ENCODE measurements at regions not wholly inside any gene's neighbourhood (a gene's known extent, or its start where the extent isn't known, plus 50 kb on each side); places are given as distances from the start of the nearest gene placed in this dataset.

DNA sequence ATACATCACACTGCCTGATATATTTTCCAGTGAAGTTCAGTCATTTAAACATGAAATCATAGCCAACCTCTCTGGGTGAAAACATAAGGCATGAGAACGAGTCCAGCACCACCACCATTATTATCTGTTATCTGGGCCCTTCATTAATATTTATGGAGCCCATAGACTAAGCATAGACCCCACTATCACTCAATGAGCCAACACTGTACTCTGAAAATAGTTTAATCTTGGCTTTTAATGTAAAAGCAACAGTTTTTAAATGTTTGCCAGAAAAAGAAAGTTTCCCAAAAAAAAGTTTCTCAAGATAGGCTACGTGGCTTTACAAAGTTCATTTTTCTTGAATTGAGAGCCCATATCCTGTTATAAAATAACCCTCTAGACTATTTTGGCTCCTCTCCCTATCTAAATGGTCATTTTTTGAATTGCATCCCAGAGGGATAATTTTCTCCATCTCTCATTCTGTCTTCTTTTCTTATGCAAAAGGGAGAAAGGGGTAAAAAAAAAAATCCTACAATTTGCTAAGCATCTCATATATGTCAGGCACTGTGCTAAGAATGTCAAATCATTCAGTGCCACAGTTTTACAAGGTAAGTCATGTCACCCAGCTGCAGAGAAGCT, 66.1 kb downstream of the FZD1 start:
- POLR2A ChIA-PET: no interaction called here
- Histone ChIP-seq H3K4me3 (ENCODE audit: low read depth, low read length) (no peak overlapping the region), H3K27ac (ENCODE audit: extremely low read depth, low read depth, low read length) (no peak overlapping the region), H3K4me1 (ENCODE audit: control insufficient read depth, insufficient read depth, low read length) (no peaks in the 10 kb centered on the region), H3K36me3 (ENCODE audit: control insufficient read depth in 2 of 2, insufficient read depth in 1 of 2, low read length in 2 of 2) (no peaks in the 10 kb centered on the region), H3K9me3 (ENCODE audit: control insufficient read depth, insufficient read depth, low read depth, low read length) (no peaks in the 10 kb centered on the region)
- CTCF ChIA-PET: no interaction called here
- no peak for TF ChIP-seq ZNF214 (tag by site-specific recombination; IDR thresholded peaks at IDR 0.05; ENCODE audit: borderline replicate concordance)
- no peak for TF ChIP-seq ZNF501 (tag by site-specific recombination; IDR thresholded peaks at IDR 0.05)
- TF ChIP-seq IKZF3 (tag by site-specific recombination; IDR thresholded peaks at IDR 0.05): no peak
- no peak for TF ChIP-seq ZNF132 (tag by site-specific recombination; IDR thresholded peaks at IDR 0.05; ENCODE audit: borderline replicate concordance)
- no peak for TF ChIP-seq ZNF623 (tag by site-specific recombination; IDR thresholded peaks at IDR 0.05)
- TF ChIP-seq ZNF354C (tag by site-specific recombination; IDR thresholded peaks at IDR 0.05; ENCODE audit: borderline replicate concordance, low read depth): no peak

DNA sequence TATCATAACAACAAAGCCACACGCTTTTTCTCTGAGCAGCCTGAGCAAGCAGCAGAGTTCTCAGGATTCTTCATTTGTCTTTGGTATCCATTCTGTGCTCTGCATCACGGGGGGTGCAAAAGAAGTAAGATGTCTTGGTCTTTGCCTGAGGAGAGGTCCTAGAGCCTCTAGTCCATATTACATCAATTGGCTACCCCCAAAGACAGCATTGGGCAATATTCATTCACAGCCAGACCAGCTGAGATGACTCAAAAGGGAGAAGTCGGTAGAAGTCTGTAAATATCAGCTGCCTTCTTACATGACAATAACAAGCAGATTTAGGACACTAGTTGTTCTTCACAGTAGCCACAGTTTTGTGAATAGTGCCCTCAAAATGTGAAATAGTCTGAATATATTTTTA, 66.6 kb downstream of the FZD1 start:
- ChIA-PET POLR2A (no interaction called here), CTCF (no interaction called here)
- no peaks in the 10 kb centered on the region for H3K36me3 ChIP-seq (ENCODE audit: control insufficient read depth in 2 of 2, insufficient read depth in 1 of 2, low read length in 2 of 2)
- H3K4me1 ChIP-seq (ENCODE audit: control insufficient read depth, insufficient read depth, low read length): no peaks in the 10 kb centered on the region
- H3K27ac ChIP-seq (ENCODE audit: extremely low read depth, low read depth, low read length): no peak overlapping the region
- no peak overlapping the region for H3K4me3 ChIP-seq (ENCODE audit: low read depth, low read length)
- no peak for TF ChIP-seq ZNF433 (tag by site-specific recombination; IDR thresholded peaks at IDR 0.05; ENCODE audit: low read depth)
- TF ChIP-seq ZNF792 (tag by site-specific recombination; IDR thresholded peaks at IDR 0.05): no peak
- no peak for TF ChIP-seq ZBTB1 (tag by site-specific recombination; IDR thresholded peaks at IDR 0.05)
- no peak for TF ChIP-seq ZNF10 (tag by site-specific recombination; IDR thresholded peaks at IDR 0.05)
- H3K9me3 ChIP-seq (ENCODE audit: control insufficient read depth, insufficient read depth, low read depth, low read length): no peaks in the 10 kb centered on the region

DNA sequence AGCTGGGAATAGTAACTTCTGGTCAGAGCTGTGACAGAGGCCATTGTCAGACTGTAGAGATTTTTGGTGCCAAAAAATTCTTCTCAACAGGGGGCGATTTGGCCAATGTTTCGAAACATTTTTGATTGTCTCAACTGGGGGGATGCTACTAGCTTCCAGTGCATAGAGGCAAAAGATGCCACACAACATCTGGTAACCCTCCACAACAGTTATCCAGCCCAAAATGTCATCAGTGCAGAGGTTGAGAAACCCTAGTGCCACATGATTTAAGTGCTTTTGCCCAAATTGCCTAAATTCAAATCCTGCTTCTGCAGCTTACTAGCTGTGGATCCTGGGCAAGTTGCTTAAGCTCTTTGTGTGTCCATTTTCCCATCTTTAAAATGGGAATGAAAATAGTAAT, 71.9 kb downstream of the FZD1 start:
- ChIA-PET CTCF (no interaction called here), POLR2A (no interaction called here)
- TF ChIP-seq ZBTB8A (tag by site-specific recombination; IDR thresholded peaks at IDR 0.05) (no peak), BCL11B (tag by site-specific recombination; IDR thresholded peaks at IDR 0.05; ENCODE audit: low read depth) (no peak), REPIN1 (tag by site-specific recombination; IDR thresholded peaks at IDR 0.05; ENCODE audit: low read depth) (no peak), ZNF549 (tag by site-specific recombination; IDR thresholded peaks at IDR 0.05) (no peak), ZEB2 (tag by site-specific recombination; IDR thresholded peaks at IDR 0.05) (no peak), KLF1 (tag by site-specific recombination; IDR thresholded peaks at IDR 0.05) (no peak), TCF7L2 (IDR thresholded peaks at IDR 0.05; ENCODE audit: borderline replicate concordance, low read depth, low read length) (no peak), ZNF677 (tag by site-specific recombination; IDR thresholded peaks at IDR 0.05) (no peak), GLIS2 (tag by site-specific recombination; IDR thresholded peaks at IDR 0.05) (no peak), ZNF48 (tag by site-specific recombination; IDR thresholded peaks at IDR 0.05) (no peak)
- TF ChIP-seq, protein P1, sequence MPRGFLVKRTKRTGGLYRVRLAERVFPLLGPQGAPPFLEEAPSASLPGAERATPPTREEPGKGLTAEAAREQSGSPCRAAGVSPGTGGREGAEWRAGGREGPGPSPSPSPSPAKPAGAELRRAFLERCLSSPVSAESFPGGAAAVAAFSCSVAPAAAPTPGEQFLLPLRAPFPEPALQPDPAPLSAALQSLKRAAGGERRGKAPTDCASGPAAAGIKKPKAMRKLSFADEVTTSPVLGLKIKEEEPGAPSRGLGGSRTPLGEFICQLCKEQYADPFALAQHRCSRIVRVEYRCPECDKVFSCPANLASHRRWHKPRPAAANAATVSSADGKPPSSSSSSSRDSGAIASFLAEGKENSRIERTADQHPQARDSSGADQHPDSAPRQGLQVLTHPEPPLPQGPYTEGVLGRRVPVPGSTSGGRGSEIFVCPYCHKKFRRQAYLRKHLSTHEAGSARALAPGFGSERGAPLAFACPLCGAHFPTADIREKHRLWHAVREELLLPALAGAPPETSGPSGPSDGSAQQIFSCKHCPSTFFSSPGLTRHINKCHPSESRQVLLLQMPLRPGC (tag by site-specific recombination; IDR thresholded peaks at IDR 0.05): no peak
- TF ChIP-seq, protein P2, sequence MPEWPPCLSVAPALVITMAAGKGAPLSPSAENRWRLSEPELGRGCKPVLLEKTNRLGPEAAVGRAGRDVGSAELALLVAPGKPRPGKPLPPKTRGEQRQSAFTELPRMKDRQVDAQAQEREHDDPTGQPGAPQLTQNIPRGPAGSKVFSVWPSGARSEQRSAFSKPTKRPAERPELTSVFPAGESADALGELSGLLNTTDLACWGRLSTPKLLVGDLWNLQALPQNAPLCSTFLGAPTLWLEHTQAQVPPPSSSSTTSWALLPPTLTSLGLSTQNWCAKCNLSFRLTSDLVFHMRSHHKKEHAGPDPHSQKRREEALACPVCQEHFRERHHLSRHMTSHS (tag by site-specific recombination; IDR thresholded peaks at IDR 0.05): no peak
- H3K4me1 ChIP-seq (ENCODE audit: control insufficient read depth, insufficient read depth, low read length): no peaks in the 10 kb centered on the region
- no peak overlapping the region for H3K27ac ChIP-seq (ENCODE audit: extremely low read depth, low read depth, low read length)
- no peaks in the 10 kb centered on the region for H3K9me3 ChIP-seq (ENCODE audit: control insufficient read depth, insufficient read depth, low read depth, low read length)
- H3K36me3 ChIP-seq (ENCODE audit: control insufficient read depth in 2 of 2, insufficient read depth in 1 of 2, low read length in 2 of 2): no peaks in the 10 kb centered on the region
- H3K4me3 ChIP-seq (ENCODE audit: low read depth, low read length): no peak overlapping the region
